ENCODE measurements at regions not wholly inside any gene's neighbourhood (a gene's known extent, or its start where the extent isn't known, plus 50 kb on each side); places are given as distances from the start of the nearest gene placed in this dataset.

GRCh38 chr11:123286255-123286654, 91.2 kb upstream of the CLMP start:
- TF ChIP-seq GATA3 (IDR thresholded peaks at IDR 0.05; ENCODE audit: low read depth, low read length) (no peak), GATA2 (IDR thresholded peaks at IDR 0.05; ENCODE audit: low read depth, low read length) (no peak)
